ENCODE measurements at regions not wholly inside any gene's neighbourhood (a gene's known extent, or its start where the extent isn't known, plus 50 kb on each side); places are given as distances from the start of the nearest gene placed in this dataset.

- ATAC-seq = no peak
- no peak overlapping the region for H3K27ac ChIP-seq (ENCODE audit: low read length)
- H3K27me3 ChIP-seq (ENCODE audit: control insufficient read depth, insufficient read depth, low read length) = no peaks in the 10 kb centered on the region
- no TSS peak for BruUV-seq (replicated peaks)
- ChIA-PET POLR2A (no interaction called here), CTCF (no interaction called here)
- DNase-seq (ENCODE audit: low read depth, low spot score) = no peak
- in situ Hi-C loops (cut with HindIII; ENCODE audit: low pct_unique_long_range_greater_than_20kb, low sequenced_read_pairs) = no loop called here
- no peak overlapping the region for H3K4me3 ChIP-seq (ENCODE audit: low read depth in 2 of 2, low read length in 2 of 2)
- H3K4me1 ChIP-seq (ENCODE audit: control insufficient read depth, insufficient read depth, low read length) = 0 out of 2 replicates have a peak, but pooled peaks cover 3% of the 10 kb centered on the region
- no peaks in the 10 kb centered on the region for H3K9me3 ChIP-seq (ENCODE audit: control insufficient read depth, insufficient read depth, low read depth, low read length)
- H3K36me3 ChIP-seq (ENCODE audit: control insufficient read depth, insufficient read depth, low read length) = no peaks in the 10 kb centered on the region
- TF ChIP-seq REST (IDR thresholded peaks at IDR 0.05; ENCODE audit: insufficient read depth in 1 of 2, low read depth in 2 of 2, low read length in 1 of 2) (no peak), POLR2AphosphoS5 (IDR thresholded peaks at IDR 0.05; ENCODE audit: low read depth, low read length) (no peak), TCF7L2 (IDR thresholded peaks at IDR 0.05; ENCODE audit: low read depth, low read length) (no peak), SIN3A (IDR thresholded peaks at IDR 0.05; ENCODE audit: borderline replicate concordance, insufficient read depth, low read depth, low read length) (no peak), CTCF (IDR thresholded peaks at IDR 0.05) (no peak)
- intact Hi-C loops (cut with micrococcal nuclease; ENCODE audit: unreplicated experiment) = no loop called here
These were observed 63.6 kb upstream of the MBNL1 start for GRCh38 chr3:152205097-152205593.

DNA sequence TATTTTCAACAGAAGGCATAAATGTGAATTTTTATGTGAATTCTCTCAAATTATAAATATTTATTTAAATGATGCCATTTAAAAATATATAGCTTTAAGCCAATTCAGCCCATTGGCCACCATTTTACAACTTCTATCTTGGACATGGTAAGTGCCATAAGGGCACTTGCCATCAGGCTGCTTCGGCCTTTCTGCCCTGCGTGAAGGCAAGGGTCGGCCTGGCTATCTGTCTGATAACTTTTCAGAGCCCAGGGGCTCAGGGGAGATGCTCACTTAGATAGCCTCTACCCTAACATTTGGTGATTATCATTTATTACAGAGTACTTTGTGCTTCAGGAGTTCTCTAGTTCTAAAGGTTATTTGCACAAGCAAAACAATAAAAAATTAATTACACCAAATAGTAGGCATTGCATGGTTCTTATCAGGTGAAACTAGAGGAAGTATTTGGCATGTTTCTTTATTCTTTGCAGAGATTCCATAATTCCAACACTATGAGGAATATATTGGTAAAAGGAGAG lies 62.4 kb upstream of the MBNL1 start:
- BruUV-seq (replicated peaks) = no TSS peak
- ATAC-seq (no peak), DNase-seq (ENCODE audit: low read depth, low spot score) (no peak)
- TF ChIP-seq CTCF (IDR thresholded peaks at IDR 0.05) (no peak), POLR2AphosphoS5 (IDR thresholded peaks at IDR 0.05; ENCODE audit: low read depth, low read length) (no peak), REST (IDR thresholded peaks at IDR 0.05; ENCODE audit: insufficient read depth in 1 of 2, low read depth in 2 of 2, low read length in 1 of 2) (no peak), SIN3A (IDR thresholded peaks at IDR 0.05; ENCODE audit: borderline replicate concordance, insufficient read depth, low read depth, low read length) (no peak), TCF7L2 (IDR thresholded peaks at IDR 0.05; ENCODE audit: low read depth, low read length) (no peak)
- in situ Hi-C loops (cut with HindIII; ENCODE audit: low pct_unique_long_range_greater_than_20kb, low sequenced_read_pairs) (no loop called here), intact Hi-C loops (cut with micrococcal nuclease; ENCODE audit: unreplicated experiment) (no loop called here)
- no peak overlapping the region for H3K27ac ChIP-seq (ENCODE audit: low read length)
- H3K9me3 ChIP-seq (ENCODE audit: control insufficient read depth, insufficient read depth, low read depth, low read length) = no peaks in the 10 kb centered on the region
- 0 out of 2 replicates have a peak, but pooled peaks cover 3% of the 10 kb centered on the region for H3K4me1 ChIP-seq (ENCODE audit: control insufficient read depth, insufficient read depth, low read length)
- ChIA-PET POLR2A (no interaction called here), CTCF (no interaction called here)
- no peaks in the 10 kb centered on the region for H3K36me3 ChIP-seq (ENCODE audit: control insufficient read depth, insufficient read depth, low read length)
- H3K27me3 ChIP-seq (ENCODE audit: control insufficient read depth, insufficient read depth, low read length) = no peaks in the 10 kb centered on the region
- H3K4me3 ChIP-seq (ENCODE audit: low read depth in 2 of 2, low read length in 2 of 2) = no peak overlapping the region
